ENCODE measurements at regions not wholly inside any gene's neighbourhood (a gene's known extent, or its start where the extent isn't known, plus 50 kb on each side); places are given as distances from the start of the nearest gene placed in this dataset.

GRCh38 chr11:129652835-129653234 lies 162.8 kb upstream of the TMEM45B start:
- no peak for TF ChIP-seq CREB5 (CRISPR knock-in tag; IDR thresholded peaks at IDR 0.05; ENCODE audit: low read depth)
- ATAC-seq, result no peak

GRCh38 chr11:129655247-129655832 lies 160.3 kb upstream of the TMEM45B start:
- ATAC-seq, result no peak
- TF ChIP-seq PPARA (CRISPR knock-in tag; IDR thresholded peaks at IDR 0.05; ENCODE audit: borderline replicate concordance) (no peak), ZNF8 (CRISPR knock-in tag; IDR thresholded peaks at IDR 0.05) (no peak), TSHZ2 (CRISPR knock-in tag; IDR thresholded peaks at IDR 0.05) (no peak), ZFP3 (CRISPR knock-in tag; IDR thresholded peaks at IDR 0.05) (no peak), CSRNP3 (CRISPR knock-in tag; IDR thresholded peaks at IDR 0.05) (no peak), POU6F1 (CRISPR knock-in tag; IDR thresholded peaks at IDR 0.05; ENCODE audit: borderline replicate concordance, low read depth) (no peak), ESRRG (CRISPR knock-in tag; IDR thresholded peaks at IDR 0.05) (no peak), ISL1 (CRISPR knock-in tag; IDR thresholded peaks at IDR 0.05) (no peak)

- TF ChIP-seq POU6F1 (CRISPR knock-in tag; IDR thresholded peaks at IDR 0.05; ENCODE audit: borderline replicate concordance, low read depth) (no peak), PPARA (CRISPR knock-in tag; IDR thresholded peaks at IDR 0.05; ENCODE audit: borderline replicate concordance) (no peak), PATZ1 (CRISPR knock-in tag; IDR thresholded peaks at IDR 0.05; ENCODE audit: borderline replicate concordance) (no peak), BACH2 (CRISPR knock-in tag; IDR thresholded peaks at IDR 0.05; ENCODE audit: borderline replicate concordance) (no peak), OSR1 (CRISPR knock-in tag; IDR thresholded peaks at IDR 0.05) (no peak), TCF4 (CRISPR knock-in tag; IDR thresholded peaks at IDR 0.05; ENCODE audit: borderline replicate concordance) (no peak), TOX (CRISPR knock-in tag; IDR thresholded peaks at IDR 0.05; ENCODE audit: borderline replicate concordance) (no peak), TSHZ2 (CRISPR knock-in tag; IDR thresholded peaks at IDR 0.05) (no peak), SNAI2 (CRISPR knock-in tag; IDR thresholded peaks at IDR 0.05) (no peak), ZFP3 (CRISPR knock-in tag; IDR thresholded peaks at IDR 0.05) (no peak), ESRRG (CRISPR knock-in tag; IDR thresholded peaks at IDR 0.05) (no peak), ZC3H10 (CRISPR knock-in tag; IDR thresholded peaks at IDR 0.05) (no peak), ZFP30 (CRISPR knock-in tag; IDR thresholded peaks at IDR 0.05) (no peak)
- ATAC-seq, result peak; percentile 31; the same call in 1 of the 3 replicates
Measured at GRCh38 chr11:129657866-129658525, 157.7 kb upstream of the TMEM45B start.
